Upper lobe of left lung (tissue), 4 donors: ENCODE measurements at regions not wholly inside any gene's neighbourhood (a gene's known extent, or its start where the extent isn't known, plus 50 kb on each side); places are given as distances from the start of the nearest gene placed in this dataset.

Source experiments
- CTCF ChIP-seq, 6 experiments: fragments of 450-650 bp in 4 of 6; fragments of 200-600 bp in 2 of 6; sonication (generic) in 2 of 6; IDR thresholded peaks; one replicate each; pipeline ENCODE4 v1.5.1; 2016 to 2019; ENCODE audit warnings: antibody characterized with exemption in 6 of 6
- EP300 ChIP-seq, 4 donors: sonication (generic); formaldehyde crosslinking; IDR thresholded peaks; one replicate each; pipeline ENCODE4 v1.5.1; 2017; ENCODE audit warnings: antibody characterized with exemption in 4 of 4, control low read depth in 2 of 4
- POLR2A ChIP-seq, 4 donors: fragments of 450-650 bp; IDR thresholded peaks; one replicate each; pipeline ENCODE4 v1.5.1; 2016 to 2017; ENCODE audit warnings: antibody characterized with exemption in 4 of 4, mild to moderate bottlenecking in 2 of 4
- POLR2AphosphoS5 ChIP-seq, 2 donors: sonication (generic); formaldehyde crosslinking; IDR thresholded peaks; one replicate each; pipeline ENCODE4 v1.5.1; 2017; ENCODE audit warnings: antibody characterized with exemption in 2 of 2

GRCh38 chr12:127703026-127703425 lies 563.9 kb upstream of the TMEM132C start:
- TF ChIP-seq CTCF (IDR thresholded peaks at IDR 0.05) (no peak), EP300 (IDR thresholded peaks at IDR 0.05) (no peak), POLR2A (IDR thresholded peaks at IDR 0.05) (no peak), POLR2AphosphoS5 (IDR thresholded peaks at IDR 0.05) (no peak)
